K562 (cell line): ENCODE measurements at regions not wholly inside any gene's neighbourhood (a gene's known extent, or its start where the extent isn't known, plus 50 kb on each side); places are given as distances from the start of the nearest gene placed in this dataset.

Experiments
- ATAC-seq: fragments of 200-7000 bp; cut with Tn5 transposase; 3 replicates; pipeline ENCODE4 v1.9.1; 2020; ENCODE audit warnings: moderate library complexity
- BruUV-seq: library from RNA; stranded (reverse); fragments of 400-500 nt; replicated peaks from 2 replicates; lab custom pipeline; 2021; lab: Mats Ljungman, UMichigan
- CTCF ChIA-PET: fragments of 300-600 bp; formaldehyde crosslinking; extraction: SDS; loops from one replicate; lab custom pipeline; 2021; ENCODE audit warnings: low intra/inter-chr PET ratio; lab: Yijun Ruan, JAX
- POLR2A ChIA-PET: fragments of 300-600, 350-650 bp; sonication (Branson Sonifier 250); formaldehyde crosslinking; extraction: SDS; loops from one replicate; lab custom pipeline; 2021; ENCODE audit warnings: antibody characterized with exemption, inconsistent platforms; lab: Yijun Ruan, JAX
- DNase-seq, 4 experiments: peaks; one replicate each; pipeline versions ENCODE4 v3.0.0 to v3.0.0-alpha.2; 2011 to 2018; ENCODE audit warnings: low spot score in 3 of 4, mixed read lengths in 3 of 4; ENCODE audit errors: extremely low read depth in 1 of 4
- FAIRE-seq: peaks from 2 replicates; lab custom pipeline; 2011; peaks lifted over from hg19 to GRCh38; lab: Jason Lieb, UNC
- H2AFZ ChIP-seq: 2 replicates; pipeline ENCODE4 v1.6.0; 2011; ENCODE audit warnings: low read depth, low read length, control low read depth, inconsistent platforms
- H3K27ac ChIP-seq: fragments of 200-600 bp; 3 replicates; pipeline ENCODE4 v1.8.0; 2011; ENCODE audit warnings: low read depth, mild to moderate bottlenecking, control low read depth, inconsistent platforms, low read length, moderate library complexity, mixed read lengths; ENCODE audit errors: extremely low read depth
- H3K27me3 ChIP-seq, 2 experiments: fragments of 300-600 bp in 1 of 2; 2 replicates in 1 of 2; 3 replicates in 1 of 2; pipeline versions ENCODE4 v1.6.0 to v1.8.0; 2011; ENCODE audit warnings: inconsistent platforms in 2 of 2, low read length in 2 of 2, mild to moderate bottlenecking in 1 of 2, mixed read lengths in 1 of 2, moderate library complexity in 1 of 2; ENCODE audit not compliant: control insufficient read depth in 2 of 2, insufficient read depth in 2 of 2
- H3K36me3 ChIP-seq: fragments of 300-600 bp; 3 replicates; pipeline ENCODE4 v1.8.0; 2011; ENCODE audit warnings: mild to moderate bottlenecking, low read length, inconsistent platforms; ENCODE audit not compliant: control insufficient read depth, insufficient read depth
- H3K4me1 ChIP-seq, 2 experiments: fragments of 200-600 bp in 1 of 2; replicated peaks in 1 of 2; 2 replicates in 1 of 2; 3 replicates in 1 of 2; pipeline versions ENCODE4 v1.5.1 to v1.8.0; 2011; ENCODE audit warnings: inconsistent platforms in 2 of 2, low read length in 2 of 2, mild to moderate bottlenecking in 1 of 2, mixed read lengths in 1 of 2, moderate library complexity in 1 of 2; ENCODE audit not compliant: control insufficient read depth in 2 of 2, insufficient read depth in 2 of 2
- H3K4me2 ChIP-seq: 2 replicates; pipeline ENCODE4 v1.6.1; 2011; ENCODE audit warnings: low read length, control low read depth, inconsistent platforms, mixed read lengths; ENCODE audit not compliant: insufficient read depth
- H3K4me3 ChIP-seq: fragments of 200-600 bp; sonication (generic), shearing (Covaris generic); 2 replicates; pipeline ENCODE4 v1.5.1; 2016; ENCODE audit warnings: control low read depth, inconsistent platforms
- H3K79me2 ChIP-seq: fragments of 200-600 bp; 3 replicates; pipeline ENCODE4 v1.8.0; 2011; ENCODE audit warnings: low read length, inconsistent platforms; ENCODE audit not compliant: control insufficient read depth, insufficient read depth
- H3K9ac ChIP-seq, 2 experiments: 2 replicates each; pipeline versions ENCODE4 v1.6.0 to v1.6.1; 2011; ENCODE audit warnings: low read depth in 2 of 2, low read length in 2 of 2, control low read depth in 1 of 2, inconsistent platforms in 1 of 2, mild to moderate bottlenecking in 1 of 2, mixed read lengths in 1 of 2; ENCODE audit not compliant: insufficient read depth in 1 of 2
- H3K9me1 ChIP-seq: one replicate; pipeline ENCODE4 v1.6.0; 2011; ENCODE audit warnings: inconsistent platforms, mild to moderate bottlenecking, low read length, moderate library complexity; ENCODE audit not compliant: control insufficient read depth, insufficient read depth
- H3K9me3 ChIP-seq: replicated peaks from 2 replicates; pipeline ENCODE4 v1.5.1; 2011; ENCODE audit warnings: low read depth, low read length, inconsistent platforms; ENCODE audit not compliant: control insufficient read depth, insufficient read depth
- H4K20me1 ChIP-seq: replicated peaks from 2 replicates; pipeline ENCODE4 v1.6.1; 2011; ENCODE audit warnings: low read length, inconsistent platforms, mixed read lengths; ENCODE audit not compliant: control insufficient read depth, insufficient read depth
- BACH1 ChIP-seq: fragments of 200-800 bp; sonication (Bioruptor generic); IDR thresholded peaks from 2 replicates; pipeline ENCODE4 v1.6.1; 2016; ENCODE audit warnings: missing genetic modification characterization, missing compliant biosample characterization
- FIP1L1 ChIP-seq: fragments of 200-400 bp; formaldehyde crosslinking; IDR thresholded peaks from 2 replicates; pipeline ENCODE4 v1.6.1; 2018; ENCODE audit warnings: mild to moderate bottlenecking, low read depth, low read length; ENCODE audit not compliant: poor library complexity, severe bottlenecking
- MGA ChIP-seq: fragments of 450-650 bp; IDR thresholded peaks from 2 replicates; pipeline ENCODE4 v1.6.1; 2016; ENCODE audit warnings: mild to moderate bottlenecking, moderate library complexity
- RBFOX2 ChIP-seq: fragments of 200-400 bp; formaldehyde crosslinking; IDR thresholded peaks from 2 replicates; pipeline ENCODE4 v1.6.1; 2017; ENCODE audit warnings: low read depth, mild to moderate bottlenecking, low read length, moderate library complexity
- ZNF436 ChIP-seq: fragments of 250-450, 450-650 bp; sonication (Bioruptor Pico); formaldehyde crosslinking; IDR thresholded peaks from 2 replicates; pipeline ENCODE4 v1.7.0; 2020; ENCODE audit warnings: mild to moderate bottlenecking
- WGBS: fragments of 100-300 bp; shearing (Covaris generic); methylation state at CpG from one replicate; pipeline ENCODE4 v1.1.6; 2016; ENCODE audit warnings: low coverage, mixed read lengths; ENCODE audit not compliant: insufficient coverage; ENCODE audit errors: missing lambda C conversion rate; 5-methylcytosine and 5-hydroxymethylcytosine counted together
- in situ Hi-C: fragments of 300-500 bp; cut with MboI; formaldehyde crosslinking; loops from 4 replicates; pipeline ENCODE4 v1.15.0; 2018; ENCODE audit warnings: inconsistent platforms, mixed read lengths
- intact Hi-C: fragments of 100-400 bp; cut with micrococcal nuclease; formaldehyde crosslinking; loops from 2 replicates; pipeline ENCODE4 v1.14.2; 2022
- TF ChIP-seq, protein P1 (sequence below), 2 experiments: fragments of 200-800 bp in 1 of 2; sonication (Bioruptor generic) in 1 of 2; sonication (generic) in 1 of 2; formaldehyde crosslinking in 1 of 2; IDR thresholded peaks in 1 of 2; conservative IDR thresholded peaks in 1 of 2; 2 replicates each; pipeline versions ENCODE4 v1.5.0 to v1.6.1; 2016 to 2020; ENCODE audit warnings: missing compliant biosample characterization in 1 of 2, missing genetic modification characterization in 1 of 2, missing genetic modification reagents in 1 of 2

DNA sequence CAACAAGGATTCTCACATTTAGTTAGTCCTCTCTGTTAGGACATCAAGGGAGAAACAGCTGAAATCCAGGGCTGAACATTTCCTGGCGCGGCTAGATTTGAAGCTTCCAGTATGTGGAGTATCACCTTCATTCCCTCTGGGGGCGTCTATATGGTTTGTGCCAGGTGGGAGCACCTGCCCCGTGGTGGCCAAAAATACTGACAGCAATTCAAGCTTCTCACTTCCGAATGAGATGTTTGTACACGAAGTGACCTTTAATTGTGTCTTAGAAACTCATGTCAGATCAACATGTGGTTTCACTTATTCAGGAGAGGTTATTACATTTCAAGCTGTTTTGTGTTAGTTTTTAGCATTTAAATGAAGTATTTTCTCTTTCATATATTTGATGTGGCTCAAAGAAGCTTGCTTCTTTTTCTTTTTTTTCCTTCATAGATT is 67.3 kb upstream of the ZNF217 start:
- H3K9ac ChIP-seq, result no peak overlapping the region; a peak in 1 of 4 replicates
- FAIRE-seq (no peak), ATAC-seq (no peak), DNase-seq (no peak)
- peak overlapping the region; percentile 42; the same call in 1 of the 2 replicates for H2AFZ ChIP-seq
- no TSS peak for BruUV-seq
- H3K4me3 ChIP-seq, result no peak overlapping the region
- peaks cover 3 to 13% of the 10 kb centered on the region in 2 experiments for H3K4me1 ChIP-seq
- in situ Hi-C loops, result no loop called here
- H3K27ac ChIP-seq, result no peak overlapping the region
- no peaks in the 10 kb centered on the region for H4K20me1 ChIP-seq
- CTCF ChIA-PET, result no interaction called here
- no peaks in the 10 kb centered on the region for H3K79me2 ChIP-seq
- no peaks in the 10 kb centered on the region for H3K27me3 ChIP-seq
- no peaks in the 10 kb centered on the region for H3K36me3 ChIP-seq
- no peaks in the 10 kb centered on the region for H3K9me1 ChIP-seq
- POLR2A ChIA-PET, result interaction anchor here (0.8 kb wide), 2 partner anchors 23 to 269 kb away, joined by 3 to 4 read pairs; no protein-coding TSS in a partner anchor
- H3K9me3 ChIP-seq, result no peaks in the 10 kb centered on the region
- H3K4me2 ChIP-seq, result no peak overlapping the region
- intact Hi-C loops, result no loop called here
- 49% methylated on average over 6 of the region's 6 CpGs for WGBS
- TF ChIP-seq RBFOX2 (no peak), FIP1L1 (no peak), MGA (no peak), ZNF436 (CRISPR knock-in tag) (no peak), BACH1 (tag) (peak; percentile 19; the same call in 1 of the 2 replicates)
- TF ChIP-seq, protein P1, sequence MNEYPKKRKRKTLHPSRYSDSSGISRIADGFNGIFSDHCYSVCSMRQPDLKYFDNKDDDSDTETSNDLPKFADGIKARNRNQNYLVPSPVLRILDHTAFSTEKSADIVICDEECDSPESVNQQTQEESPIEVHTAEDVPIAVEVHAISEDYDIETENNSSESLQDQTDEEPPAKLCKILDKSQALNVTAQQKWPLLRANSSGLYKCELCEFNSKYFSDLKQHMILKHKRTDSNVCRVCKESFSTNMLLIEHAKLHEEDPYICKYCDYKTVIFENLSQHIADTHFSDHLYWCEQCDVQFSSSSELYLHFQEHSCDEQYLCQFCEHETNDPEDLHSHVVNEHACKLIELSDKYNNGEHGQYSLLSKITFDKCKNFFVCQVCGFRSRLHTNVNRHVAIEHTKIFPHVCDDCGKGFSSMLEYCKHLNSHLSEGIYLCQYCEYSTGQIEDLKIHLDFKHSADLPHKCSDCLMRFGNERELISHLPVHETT (CRISPR knock-in tag; conservative IDR thresholded peaks at IDR 0.05 in 1 of 2, IDR thresholded peaks at IDR 0.05 in 1 of 2), result no peak
